Cardiac muscle cell (in vitro differentiated cells and primary cell): ENCODE measurements at regions not wholly inside any gene's neighbourhood (a gene's known extent, or its start where the extent isn't known, plus 50 kb on each side); places are given as distances from the start of the nearest gene placed in this dataset.

Source experiments
- DNase-seq, 2 donors: peaks; one replicate each; pipeline versions ENCODE4 v3.0.0 to v3.0.0-alpha.2; 2010 to 2017; ENCODE audit warnings: low read depth in 1 of 2, low spot score in 1 of 2
- H3K27ac ChIP-seq: fragments of 200-600 bp; sonication (generic); 2 replicates; pipeline ENCODE4 v1.5.1; 2016
- H3K27me3 ChIP-seq: fragments of 200-600 bp; sonication (generic); 2 replicates; pipeline ENCODE4 v1.6.0; 2016; ENCODE audit warnings: control low read depth
- H3K36me3 ChIP-seq: fragments of 200-600 bp; sonication (generic); 2 replicates; pipeline ENCODE4 v1.5.1; 2016; ENCODE audit warnings: control low read depth
- H3K4me1 ChIP-seq: fragments of 200-600 bp; sonication (generic); 2 replicates; pipeline ENCODE4 v1.8.1; 2017; ENCODE audit warnings: low read depth, mild to moderate bottlenecking, mixed run types
- H3K4me3 ChIP-seq: fragments of 200-600 bp; sonication (generic); 2 replicates; pipeline ENCODE4 v1.5.1; 2016; ENCODE audit warnings: mild to moderate bottlenecking
- H3K9me3 ChIP-seq: fragments of 200-600 bp; sonication (generic); 2 replicates; pipeline ENCODE4 v1.5.1; 2017; ENCODE audit warnings: low read depth, mild to moderate bottlenecking, control low read depth
- TF ChIP-seq, protein P1 (sequence below): IDR thresholded peaks from 2 replicates; pipeline ENCODE4 v1.5.1; 2012; ENCODE audit warnings: low read depth, mild to moderate bottlenecking, low read length

DNA sequence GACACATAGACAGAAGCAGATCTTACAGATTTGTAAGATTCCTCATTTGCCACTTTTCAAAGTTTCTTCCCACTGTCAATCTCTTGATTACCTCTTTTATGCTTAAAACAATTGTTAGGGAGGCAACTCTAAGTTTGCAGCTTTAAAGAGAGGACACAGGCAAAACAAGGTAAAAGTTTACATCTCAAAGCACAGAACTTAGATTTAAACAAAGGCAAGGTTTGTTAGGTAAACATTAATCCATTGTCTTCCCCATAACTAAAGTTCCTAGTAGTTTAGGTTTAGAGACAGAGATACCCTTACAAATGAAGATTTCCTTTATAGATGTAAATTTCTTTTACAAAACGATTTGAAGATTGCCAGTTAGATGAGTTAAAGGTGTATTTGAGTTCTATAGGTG lies 176.9 kb downstream of the AASDH start:
- H3K27me3 ChIP-seq = no peaks in the 10 kb centered on the region
- H3K9me3 ChIP-seq = no peaks in the 10 kb centered on the region
- no peak for DNase-seq
- H3K36me3 ChIP-seq = no peaks in the 10 kb centered on the region
- H3K4me3 ChIP-seq = no peak overlapping the region
- TF ChIP-seq, protein P1, sequence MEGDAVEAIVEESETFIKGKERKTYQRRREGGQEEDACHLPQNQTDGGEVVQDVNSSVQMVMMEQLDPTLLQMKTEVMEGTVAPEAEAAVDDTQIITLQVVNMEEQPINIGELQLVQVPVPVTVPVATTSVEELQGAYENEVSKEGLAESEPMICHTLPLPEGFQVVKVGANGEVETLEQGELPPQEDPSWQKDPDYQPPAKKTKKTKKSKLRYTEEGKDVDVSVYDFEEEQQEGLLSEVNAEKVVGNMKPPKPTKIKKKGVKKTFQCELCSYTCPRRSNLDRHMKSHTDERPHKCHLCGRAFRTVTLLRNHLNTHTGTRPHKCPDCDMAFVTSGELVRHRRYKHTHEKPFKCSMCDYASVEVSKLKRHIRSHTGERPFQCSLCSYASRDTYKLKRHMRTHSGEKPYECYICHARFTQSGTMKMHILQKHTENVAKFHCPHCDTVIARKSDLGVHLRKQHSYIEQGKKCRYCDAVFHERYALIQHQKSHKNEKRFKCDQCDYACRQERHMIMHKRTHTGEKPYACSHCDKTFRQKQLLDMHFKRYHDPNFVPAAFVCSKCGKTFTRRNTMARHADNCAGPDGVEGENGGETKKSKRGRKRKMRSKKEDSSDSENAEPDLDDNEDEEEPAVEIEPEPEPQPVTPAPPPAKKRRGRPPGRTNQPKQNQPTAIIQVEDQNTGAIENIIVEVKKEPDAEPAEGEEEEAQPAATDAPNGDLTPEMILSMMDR = no peak
- no peak overlapping the region for H3K27ac ChIP-seq
- H3K4me1 ChIP-seq = no peaks in the 10 kb centered on the region

DNA sequence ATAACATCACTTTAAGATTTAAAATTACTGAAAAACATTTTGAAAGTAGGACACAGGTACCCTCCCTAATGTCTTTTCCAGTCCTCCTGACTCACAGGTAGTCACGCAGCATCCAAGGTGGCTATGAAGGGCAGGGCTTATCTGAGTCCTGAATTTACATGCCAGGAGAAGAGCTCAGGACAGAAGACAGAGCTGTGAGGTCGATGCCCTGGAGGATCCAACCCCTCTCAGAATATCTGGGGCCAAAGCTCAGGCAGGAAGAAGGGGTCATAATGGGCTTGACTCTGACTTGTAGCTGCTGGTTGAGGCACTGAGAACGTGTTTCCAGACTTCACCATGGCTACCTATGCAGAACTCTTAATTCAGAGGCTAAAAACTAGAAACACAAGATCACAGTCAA lies 177.5 kb downstream of the AASDH start:
- Histone ChIP-seq H3K27me3 (no peaks in the 10 kb centered on the region), H3K4me3 (no peak overlapping the region)
- DNase-seq = no peak

DNA sequence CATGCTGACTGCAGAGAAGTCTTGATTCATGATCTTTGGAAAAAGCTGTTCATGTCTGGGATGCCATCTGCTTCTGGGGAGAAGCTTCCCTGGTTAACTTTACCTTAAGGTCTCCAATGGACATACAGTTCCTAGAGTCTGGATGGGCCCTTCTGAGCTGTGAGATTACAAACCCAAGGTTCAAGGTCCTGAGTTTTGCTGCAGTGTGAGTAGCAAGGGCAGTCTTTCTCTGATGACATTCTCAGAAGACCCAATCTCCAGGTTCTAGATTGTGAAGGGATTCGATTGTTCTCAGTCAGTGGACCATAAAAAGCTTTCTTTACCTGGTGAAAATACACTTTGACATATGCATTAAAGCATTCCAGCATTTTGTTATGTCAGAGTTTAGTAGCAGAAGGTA lies 179.2 kb downstream of the AASDH start:
- Histone ChIP-seq H3K27ac (no peak overlapping the region), H3K9me3 (no peaks in the 10 kb centered on the region), H3K4me1 (no peaks in the 10 kb centered on the region), H3K27me3 (no peaks in the 10 kb centered on the region), H3K4me3 (no peak overlapping the region), H3K36me3 (no peaks in the 10 kb centered on the region)
- TF ChIP-seq, protein P1 = no peak
- DNase-seq = no peak

More for the DNA sequence above, 177.5 kb downstream of the AASDH start:
- Histone ChIP-seq H3K27ac (no peak overlapping the region), H3K36me3 (no peaks in the 10 kb centered on the region), H3K9me3 (no peaks in the 10 kb centered on the region), H3K4me1 (no peaks in the 10 kb centered on the region)
- TF ChIP-seq, protein P1 = no peak

GRCh38 chr4:56206258-56206657 lies 181.0 kb downstream of the AASDH start:
- TF ChIP-seq, protein P1 = no peak
- H3K9me3 ChIP-seq = no peaks in the 10 kb centered on the region
- no peaks in the 10 kb centered on the region for H3K27me3 ChIP-seq
- no peak overlapping the region for H3K27ac ChIP-seq
- no peak for DNase-seq
- H3K4me3 ChIP-seq = no peak overlapping the region
- no peaks in the 10 kb centered on the region for H3K4me1 ChIP-seq
- H3K36me3 ChIP-seq = no peaks in the 10 kb centered on the region

DNA sequence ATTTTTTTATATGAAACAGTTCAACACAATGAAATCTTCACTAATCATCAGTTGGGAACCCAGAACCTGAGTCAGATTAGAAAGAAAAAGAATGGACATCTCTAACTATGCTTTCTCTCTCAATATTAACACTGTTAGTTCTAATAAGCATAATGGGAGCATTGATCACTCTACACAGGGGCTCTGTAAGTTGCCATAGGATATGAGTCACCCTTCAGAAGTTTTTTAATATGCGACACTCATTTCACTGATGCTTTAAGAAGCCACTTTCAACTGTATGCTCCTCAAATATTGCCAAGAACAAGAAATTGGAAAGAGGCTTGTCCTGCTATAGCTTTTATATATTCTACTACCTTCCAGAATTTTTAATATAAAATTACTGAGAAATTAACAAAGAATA lies 187.0 kb downstream of the AASDH start:
- H3K9me3 ChIP-seq = no peaks in the 10 kb centered on the region
- TF ChIP-seq, protein P1 = no peak
- H3K27ac ChIP-seq = no peak overlapping the region
- H3K27me3 ChIP-seq = no peaks in the 10 kb centered on the region
- H3K36me3 ChIP-seq = no peaks in the 10 kb centered on the region
- H3K4me3 ChIP-seq = no peak overlapping the region
- no peaks in the 10 kb centered on the region for H3K4me1 ChIP-seq
- no peak for DNase-seq

DNA sequence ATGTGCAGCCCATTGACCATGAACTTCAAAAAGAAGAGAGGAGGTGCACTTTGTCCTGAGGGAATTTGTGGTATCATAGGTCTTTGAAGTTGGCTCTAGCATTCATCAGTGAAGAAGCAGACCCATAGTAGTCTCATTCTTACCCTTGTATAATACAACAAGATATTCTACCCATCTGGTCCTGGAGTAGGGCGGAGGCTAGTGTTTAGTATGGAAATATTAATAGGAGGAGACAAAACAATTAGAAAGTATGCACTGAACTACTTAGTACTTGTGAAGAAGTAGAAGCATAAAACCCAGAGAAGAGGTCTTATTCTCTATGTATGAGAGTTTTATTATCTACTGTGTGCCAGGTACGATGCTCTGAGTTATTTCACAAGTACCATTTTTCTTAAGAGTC lies 189.0 kb downstream of the AASDH start:
- Histone ChIP-seq H3K4me1 (no peaks in the 10 kb centered on the region), H3K27ac (no peak overlapping the region), H3K9me3 (no peaks in the 10 kb centered on the region), H3K27me3 (no peaks in the 10 kb centered on the region), H3K4me3 (no peak overlapping the region), H3K36me3 (no peaks in the 10 kb centered on the region)
- DNase-seq = no peak
- TF ChIP-seq, protein P1 = no peak
